Globus pallidus (tissue), 1 donor: ENCODE measurements at regions not wholly inside any gene's neighbourhood (a gene's known extent, or its start where the extent isn't known, plus 50 kb on each side); places are given as distances from the start of the nearest gene placed in this dataset.

Experiments used
- DNase-seq: peaks from one replicate; pipeline ENCODE4 v3.0.0-alpha.2; 2015; ENCODE audit warnings: low spot score

DNA sequence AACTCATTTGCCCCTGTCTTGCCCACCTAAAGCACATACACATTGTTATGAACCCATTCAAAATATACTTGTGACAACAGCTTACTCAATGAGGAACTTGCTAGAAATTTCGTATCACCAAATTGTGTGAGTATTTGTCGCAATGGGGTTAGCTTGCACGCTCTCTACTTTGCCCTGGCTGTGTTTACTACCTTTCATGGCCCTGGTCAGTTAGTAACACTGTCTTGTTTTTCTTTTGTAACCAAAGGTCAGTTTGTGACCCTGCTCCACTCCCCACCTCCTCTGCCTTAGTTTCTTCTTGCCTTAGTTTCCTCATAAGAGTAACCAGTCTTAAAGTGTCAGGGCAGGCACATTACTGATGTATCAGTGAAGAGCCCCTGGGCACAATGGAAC, 205.8 kb upstream of the EEA1 start:
- DNase-seq, result no peak

- DNase-seq, result no peak
Observed at GRCh38 chr12:93135286-93136239, 206.5 kb upstream of the EEA1 start.

DNA sequence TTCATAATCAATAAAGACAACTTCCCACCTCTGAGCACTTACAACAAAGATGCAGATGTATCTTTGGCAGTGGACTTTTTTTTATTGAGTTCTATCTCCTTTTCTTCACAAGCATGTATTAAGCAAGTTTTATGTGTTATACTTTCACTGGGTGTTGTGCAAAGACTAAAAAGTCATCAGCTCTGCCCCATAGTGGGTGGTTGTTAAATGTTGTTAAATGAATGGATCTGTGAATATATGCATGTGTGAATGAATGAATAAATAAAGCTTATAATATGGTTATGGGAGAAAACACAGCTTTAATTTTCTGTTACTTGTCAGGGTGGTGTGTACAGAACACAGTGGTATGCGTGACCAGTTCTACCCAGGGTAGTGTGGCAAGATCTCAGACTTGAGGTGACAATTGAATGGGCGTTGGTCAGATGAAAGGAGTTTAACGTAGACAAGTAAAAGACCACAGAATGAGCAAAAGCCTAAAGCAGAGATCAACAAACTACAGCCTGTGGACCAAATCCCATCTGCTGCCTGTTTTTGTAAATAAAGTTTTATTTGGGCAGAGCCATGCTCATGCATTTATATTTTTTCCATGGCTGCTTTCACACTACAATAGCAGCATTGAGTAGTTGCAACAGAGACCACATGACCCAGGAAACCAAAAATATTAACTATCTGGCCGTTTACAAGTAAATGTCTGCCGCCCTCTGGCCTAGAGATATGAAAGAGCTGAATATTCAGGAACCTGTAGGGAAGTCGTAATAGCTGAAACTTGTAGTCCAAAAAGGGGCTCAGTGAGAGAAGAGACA, 207.4 kb upstream of the EEA1 start:
- no peak for DNase-seq

GRCh38 chr12:93137656-93138612, 208.8 kb upstream of the EEA1 start:
- DNase-seq, result no peak

DNA sequence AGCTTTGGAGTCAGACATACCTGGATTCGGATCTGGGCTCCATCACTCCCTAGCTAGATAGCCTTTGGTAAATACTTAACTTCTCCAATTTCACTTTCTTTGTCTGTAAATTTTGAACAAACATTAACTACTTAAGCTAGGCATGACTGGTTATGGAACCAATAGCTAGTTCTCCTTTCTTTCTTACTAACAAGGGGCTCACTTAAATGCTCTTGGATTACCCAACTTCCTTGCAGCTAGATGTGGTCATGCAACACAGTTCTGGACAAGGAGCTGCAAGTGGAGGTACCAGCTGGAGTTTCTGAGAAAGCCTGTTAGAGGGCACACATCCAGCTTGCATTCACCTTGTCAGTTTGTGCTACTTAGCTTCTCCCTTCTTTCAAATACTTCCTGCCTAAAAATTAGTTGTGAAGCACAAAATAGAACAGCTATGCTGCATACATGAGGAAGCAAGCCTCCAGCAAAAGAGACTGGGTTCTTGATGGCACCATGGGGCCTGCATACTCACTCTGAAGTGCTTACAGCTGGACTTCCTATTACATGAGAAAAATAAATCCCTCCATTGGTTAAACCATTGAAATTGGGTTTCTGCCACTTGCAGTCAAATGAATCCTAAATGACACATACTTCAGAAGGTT, 210.1 kb upstream of the EEA1 start:
- peak; percentile 53 for DNase-seq

GRCh38 chr12:93140325-93140724, 211.2 kb upstream of the EEA1 start:
- no peak for DNase-seq

DNA sequence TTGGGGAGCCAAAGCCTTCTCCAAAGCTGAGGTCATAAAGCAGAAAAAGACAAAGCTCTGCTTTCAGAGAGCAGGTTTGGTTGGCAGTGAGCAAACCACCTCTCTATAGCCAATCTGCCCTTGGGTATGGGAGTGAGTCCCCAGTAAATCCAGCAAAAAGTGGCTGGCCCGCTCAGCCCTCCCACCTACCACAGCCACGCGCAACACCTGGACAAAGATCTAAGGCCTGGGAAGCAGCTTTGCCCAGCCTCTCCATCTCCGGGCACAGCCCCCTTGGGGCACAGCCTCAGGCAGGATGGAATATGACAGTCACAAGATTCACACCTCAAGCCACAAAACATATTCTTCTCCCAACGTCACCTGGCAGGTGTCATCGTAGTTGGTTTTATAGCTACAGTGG, 211.7 kb upstream of the EEA1 start:
- no peak for DNase-seq

- no peak for DNase-seq
Observed at GRCh38 chr12:93142881-93143280, 213.8 kb upstream of the EEA1 start.

GRCh38 chr12:93144109-93144508, 215.0 kb upstream of the EEA1 start:
- no peak for DNase-seq

- no peak for DNase-seq
Observed at GRCh38 chr12:93145086-93145485, 216.0 kb upstream of the EEA1 start.

DNA sequence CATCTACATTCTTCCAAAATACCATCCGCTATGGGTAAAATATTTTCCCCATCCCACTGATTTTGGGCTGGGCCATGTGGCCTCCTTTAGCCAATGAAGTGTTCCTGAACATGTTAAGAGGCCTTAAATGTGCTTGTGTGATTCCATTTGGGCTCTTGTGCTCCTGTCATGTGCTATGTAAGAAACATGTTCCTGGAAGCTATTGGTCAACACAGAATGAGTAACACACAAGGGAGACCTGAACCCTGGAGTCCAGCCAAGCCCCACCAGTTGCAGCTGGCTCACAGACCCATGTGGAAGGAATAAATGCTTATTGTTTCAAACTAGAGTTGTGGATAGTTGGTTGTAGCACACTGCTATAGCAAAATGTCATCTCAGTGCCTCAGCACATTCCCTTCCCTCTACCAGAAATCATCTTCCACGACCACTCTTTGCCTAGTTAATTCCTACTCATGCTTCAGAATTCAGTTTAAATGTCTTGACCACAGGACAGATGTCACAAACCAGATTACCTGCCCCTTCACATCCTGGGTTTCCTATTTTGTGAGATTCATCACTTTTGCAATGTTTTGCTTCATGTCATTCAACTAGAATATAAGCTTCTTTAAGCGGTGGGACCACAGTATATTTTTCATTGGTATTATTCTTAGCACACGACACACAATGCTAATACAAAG, 217.3 kb upstream of the EEA1 start:
- DNase-seq, result no peak

DNA sequence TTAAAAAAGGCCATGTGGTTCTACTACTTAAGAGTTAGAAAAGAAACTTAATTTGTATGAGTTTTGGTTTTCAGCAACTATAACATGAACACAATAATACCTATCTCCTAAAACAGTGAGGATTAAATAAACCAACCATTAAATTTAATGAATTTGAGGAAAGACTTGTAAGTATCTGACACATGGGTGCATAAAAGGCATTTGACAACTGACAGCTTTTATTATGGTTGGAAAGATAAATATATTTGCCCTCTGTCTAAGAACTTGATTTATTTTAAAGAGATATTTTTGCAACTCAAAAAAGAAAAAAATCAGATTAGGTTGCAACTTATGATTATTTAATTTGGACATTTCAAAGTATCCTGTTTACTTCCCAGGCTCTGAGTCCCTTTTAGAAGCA, 217.9 kb upstream of the EEA1 start:
- DNase-seq, result no peak

- DNase-seq, result no peak
Observed at GRCh38 chr12:93148412-93148811, 219.3 kb upstream of the EEA1 start.

DNA sequence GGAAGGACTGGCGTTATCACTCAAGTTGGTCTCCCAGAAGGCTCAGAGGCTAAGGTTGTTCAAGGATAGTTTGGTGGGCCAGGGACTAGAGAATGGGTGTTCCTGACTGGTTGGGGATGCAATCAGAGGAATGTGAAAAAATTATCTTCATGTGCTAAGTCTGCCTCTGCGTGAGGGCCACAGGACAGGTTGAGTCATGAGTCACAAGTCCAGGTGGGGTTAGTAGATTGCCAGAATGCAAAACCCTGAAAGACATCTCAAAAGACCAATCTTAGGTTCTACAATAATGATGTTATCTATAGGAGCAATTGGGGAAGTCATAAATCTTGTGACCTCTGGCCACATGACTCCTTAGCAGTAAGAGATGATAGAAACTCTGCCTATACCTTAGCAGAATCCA, 220.1 kb upstream of the EEA1 start:
- no peak for DNase-seq

- DNase-seq, result no peak
Observed at GRCh38 chr12:93151079-93151762, 222.1 kb upstream of the EEA1 start.

GRCh38 chr12:93152617-93153016, 223.5 kb upstream of the EEA1 start:
- DNase-seq, result no peak

DNA sequence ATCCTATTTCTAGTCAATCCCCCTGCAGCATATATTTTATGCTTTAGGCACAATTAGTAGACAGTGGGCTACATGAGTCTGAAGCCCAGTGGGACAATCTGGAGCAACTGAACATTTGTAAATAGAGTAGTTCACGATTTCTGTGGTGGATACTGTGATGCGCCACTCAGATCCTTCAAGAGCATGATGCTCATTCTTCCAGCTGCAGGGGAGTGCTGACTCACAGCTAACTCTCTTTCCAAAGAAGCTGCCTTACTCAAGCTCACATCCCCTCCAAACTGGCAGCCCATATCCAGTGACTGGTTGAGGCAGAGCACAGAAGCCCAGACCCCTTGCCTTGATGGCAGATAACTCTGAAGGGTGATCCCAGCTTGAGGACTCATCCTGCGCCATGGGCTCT, 224.2 kb upstream of the EEA1 start:
- DNase-seq, result no peak

- no peak for DNase-seq
Observed at GRCh38 chr12:93154096-93154728, 223.5 kb upstream of the NUDT4 start.

DNA sequence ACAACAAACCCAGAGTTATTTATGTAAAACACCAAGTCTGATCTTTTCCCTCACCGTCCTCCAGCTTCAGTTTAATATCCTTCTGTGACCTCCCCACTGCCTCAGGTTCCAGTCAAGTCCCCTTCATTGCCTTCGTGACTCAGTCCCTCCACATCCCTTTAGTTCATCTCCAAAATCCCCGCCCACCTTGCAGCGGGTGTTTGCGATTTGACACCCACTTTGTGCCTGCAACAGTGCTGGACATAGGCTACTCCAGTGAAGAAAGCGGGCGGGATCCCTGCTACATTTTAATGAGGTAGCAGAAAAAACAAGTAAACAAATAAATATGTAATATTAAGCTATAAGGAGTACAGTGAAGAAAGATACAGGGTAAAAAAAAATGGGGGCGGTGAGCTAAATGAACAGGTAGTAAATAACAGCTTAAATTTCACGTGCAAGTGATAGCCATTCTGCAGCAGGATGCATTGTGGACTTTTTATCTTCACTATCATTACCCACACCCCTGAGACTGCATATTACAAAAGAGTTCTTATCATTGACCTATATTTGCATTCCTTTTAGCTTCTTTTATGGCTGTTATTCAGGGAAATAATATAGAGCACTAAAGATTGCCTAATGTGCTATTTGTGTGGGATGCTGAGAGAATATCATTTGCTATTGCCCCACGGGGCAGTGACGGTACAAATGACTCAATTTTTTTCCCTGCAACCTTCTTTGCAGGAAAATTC, 222.8 kb upstream of the NUDT4 start:
- no peak for DNase-seq
